ENCODE measurements at regions not wholly inside any gene's neighbourhood (a gene's known extent, or its start where the extent isn't known, plus 50 kb on each side); places are given as distances from the start of the nearest gene placed in this dataset.

DNA sequence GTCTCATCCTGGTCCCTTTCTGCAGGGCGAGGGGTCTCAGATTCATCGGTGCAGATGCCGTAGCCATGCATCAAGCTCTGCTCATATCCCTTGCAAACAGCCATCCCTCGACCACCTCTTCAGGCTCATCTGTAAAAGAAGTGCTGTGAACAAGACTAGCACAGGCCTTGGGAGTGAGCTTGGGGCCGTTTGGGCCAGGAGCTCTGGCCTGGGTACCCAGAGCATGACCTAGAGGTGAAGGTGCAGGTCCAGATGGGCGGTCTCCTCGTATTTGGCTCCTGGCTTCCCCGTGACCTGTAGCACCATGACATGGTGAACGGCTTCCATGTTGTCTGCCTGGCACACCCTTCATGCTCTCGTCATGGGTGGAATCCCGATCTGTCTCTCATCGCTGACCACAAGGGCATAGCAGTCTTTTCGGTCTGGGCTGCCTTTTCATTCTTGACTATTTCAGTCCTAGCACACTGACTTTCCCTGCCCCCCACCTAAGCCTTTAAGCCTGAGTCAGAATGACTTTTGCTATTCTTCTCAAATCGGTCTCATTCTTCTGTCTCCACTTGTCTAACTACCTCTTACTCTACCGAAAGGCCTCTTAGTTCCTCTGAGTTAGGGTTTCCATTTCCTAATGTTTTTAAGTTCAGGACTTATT lies 216.0 kb downstream of the FOXL1 start:
- no peak overlapping the region for H3K4me3 Mint-ChIP-seq
- H3K27ac Mint-ChIP-seq, result no peak overlapping the region
- H3K36me3 Mint-ChIP-seq, result no peaks in the 10 kb centered on the region
- no peaks in the 10 kb centered on the region for H3K4me1 Mint-ChIP-seq
- DNase-seq (ENCODE audit: low spot score in 2 of 2) (no peak), ATAC-seq (no peak)
- no peaks in the 10 kb centered on the region for H3K9me3 Mint-ChIP-seq

DNA sequence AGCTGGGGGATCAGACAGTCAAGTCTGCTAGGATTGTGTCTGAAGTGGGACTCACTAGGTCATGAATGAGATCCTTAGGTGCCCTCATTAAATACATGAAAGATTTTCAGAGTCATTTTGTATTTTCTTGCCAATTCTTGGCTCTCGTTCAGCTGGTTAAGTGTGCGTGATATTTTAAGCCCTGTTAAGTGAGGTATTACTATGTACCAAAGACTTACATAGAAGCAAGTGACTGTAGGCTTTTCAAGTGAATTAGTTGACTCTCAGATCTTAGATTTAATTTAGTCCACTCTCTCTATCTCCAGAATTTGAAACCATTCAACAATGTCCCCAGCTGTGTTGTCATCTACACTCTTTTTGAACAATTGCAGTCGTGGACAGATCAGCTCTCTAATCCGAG lies 219.4 kb downstream of the FOXL1 start:
- no peaks in the 10 kb centered on the region for H3K36me3 Mint-ChIP-seq
- no peak for DNase-seq (ENCODE audit: low spot score in 2 of 2)
- H3K4me1 Mint-ChIP-seq, result no peaks in the 10 kb centered on the region
- ATAC-seq, result no peak
- no peaks in the 10 kb centered on the region for H3K9me3 Mint-ChIP-seq
- H3K4me3 Mint-ChIP-seq, result no peak overlapping the region
- H3K27ac Mint-ChIP-seq, result no peak overlapping the region

DNA sequence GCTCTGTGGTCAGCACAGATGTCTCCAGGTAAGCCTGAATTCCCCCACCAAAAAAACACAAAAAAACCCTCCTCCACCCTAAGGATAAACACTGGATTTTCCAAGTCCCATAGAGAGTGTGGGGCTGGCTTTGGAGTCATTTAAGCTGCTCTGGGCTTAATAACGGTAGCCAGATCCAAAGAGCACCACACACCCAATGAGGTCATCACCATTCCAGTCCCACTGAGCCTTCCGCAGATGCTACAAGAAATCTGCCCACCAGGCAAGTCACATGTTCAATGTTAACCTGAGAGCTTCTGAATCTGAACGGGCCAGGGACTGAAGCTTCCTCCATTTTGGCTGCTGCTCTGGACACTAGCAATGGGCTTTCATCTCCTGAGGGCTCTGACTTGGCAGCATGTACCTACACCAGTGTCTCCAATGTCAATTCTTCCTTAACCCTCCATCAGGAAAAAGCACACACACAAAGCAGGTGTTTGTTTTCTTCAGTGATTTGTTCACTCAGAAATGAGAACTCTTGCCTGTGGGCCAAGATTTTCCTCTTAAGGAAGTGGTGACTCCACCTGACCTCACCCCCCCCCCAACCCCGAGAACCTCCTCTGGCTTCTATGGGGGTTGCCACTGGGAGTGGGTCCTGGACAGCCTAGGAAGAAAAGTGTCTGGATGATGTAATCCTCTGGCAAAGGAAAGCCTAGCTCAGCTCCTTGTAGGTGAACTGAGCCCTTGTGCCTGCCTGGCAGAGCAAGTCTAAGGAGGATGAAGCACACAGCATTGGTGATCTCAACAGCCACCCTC lies 220.1 kb downstream of the FOXL1 start:
- no peaks in the 10 kb centered on the region for H3K4me1 Mint-ChIP-seq
- ATAC-seq, result no peak
- DNase-seq (ENCODE audit: low spot score in 2 of 2), result no peak
- H3K9me3 Mint-ChIP-seq, result no peaks in the 10 kb centered on the region
- H3K4me3 Mint-ChIP-seq, result no peak overlapping the region
- H3K27ac Mint-ChIP-seq, result no peak overlapping the region
- H3K36me3 Mint-ChIP-seq, result no peaks in the 10 kb centered on the region

DNA sequence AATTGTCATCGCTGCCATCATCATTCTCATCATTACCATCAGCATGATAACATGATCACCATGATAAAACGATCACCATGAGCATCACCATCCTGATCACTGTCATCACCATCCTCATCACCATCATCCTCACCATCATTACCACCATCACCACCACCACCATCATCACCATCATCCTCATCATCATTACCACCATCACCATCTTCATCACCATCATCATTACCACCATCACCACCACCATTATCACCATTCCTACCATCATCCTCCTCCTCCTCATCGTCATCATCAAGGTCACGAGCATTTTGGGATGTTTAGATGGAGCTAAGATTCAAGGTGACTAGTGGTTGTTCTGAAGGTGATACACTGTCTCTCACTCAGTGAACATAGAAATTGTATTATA lies 221.0 kb downstream of the FOXL1 start:
- Mint-ChIP-seq H3K9me3 (no peaks in the 10 kb centered on the region), H3K36me3 (no peaks in the 10 kb centered on the region), H3K4me1 (no peaks in the 10 kb centered on the region), H3K27ac (no peak overlapping the region), H3K4me3 (no peak overlapping the region)
- no peak for DNase-seq (ENCODE audit: low spot score in 2 of 2)
- no peak for ATAC-seq

DNA sequence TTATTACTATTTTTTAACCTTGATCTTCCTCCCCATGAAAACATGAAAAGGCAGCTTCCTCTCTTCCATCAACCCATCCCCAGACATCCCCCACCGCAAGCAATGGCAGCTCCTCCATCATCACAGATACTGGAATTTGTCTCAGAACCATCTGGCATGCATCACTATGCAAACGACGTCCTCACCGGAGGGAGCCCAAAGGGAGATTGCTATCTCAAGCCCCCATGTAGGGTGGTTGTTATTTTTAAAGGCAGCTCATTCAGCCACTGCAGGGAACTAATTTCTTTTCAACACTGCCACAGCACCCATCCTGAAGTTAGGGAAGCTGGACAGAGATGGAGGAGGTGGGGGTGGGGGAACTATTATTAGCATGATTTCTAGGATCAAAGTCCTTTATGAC lies 222.5 kb downstream of the FOXL1 start:
- Mint-ChIP-seq H3K4me1 (no peaks in the 10 kb centered on the region), H3K27ac (no peak overlapping the region), H3K9me3 (no peaks in the 10 kb centered on the region), H3K36me3 (no peaks in the 10 kb centered on the region), H3K4me3 (no peak overlapping the region)
- DNase-seq (ENCODE audit: low spot score in 2 of 2) (no peak), ATAC-seq (no peak)

DNA sequence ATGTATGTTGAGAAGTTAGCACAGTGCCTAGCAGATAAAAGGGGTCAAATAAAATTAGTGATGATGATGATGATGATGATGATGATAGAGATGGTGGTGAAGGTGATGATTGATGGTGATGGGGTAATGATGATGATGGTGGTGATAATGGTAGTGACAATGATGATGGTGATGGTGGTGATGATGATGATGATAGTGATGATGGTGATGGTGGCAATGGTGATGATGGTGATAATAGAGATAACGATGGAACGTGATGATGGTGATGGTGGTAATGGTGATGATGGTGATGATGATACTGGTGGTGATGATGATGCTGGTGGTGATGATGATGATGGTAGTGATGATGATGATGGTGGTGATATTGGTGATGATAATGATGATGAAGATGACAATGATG lies 223.7 kb downstream of the FOXL1 start:
- Mint-ChIP-seq H3K27ac (no peak overlapping the region), H3K9me3 (no peaks in the 10 kb centered on the region), H3K4me1 (no peaks in the 10 kb centered on the region), H3K4me3 (no peak overlapping the region), H3K36me3 (no peaks in the 10 kb centered on the region)
- no peak for ATAC-seq
- no peak for DNase-seq (ENCODE audit: low spot score in 2 of 2)

DNA sequence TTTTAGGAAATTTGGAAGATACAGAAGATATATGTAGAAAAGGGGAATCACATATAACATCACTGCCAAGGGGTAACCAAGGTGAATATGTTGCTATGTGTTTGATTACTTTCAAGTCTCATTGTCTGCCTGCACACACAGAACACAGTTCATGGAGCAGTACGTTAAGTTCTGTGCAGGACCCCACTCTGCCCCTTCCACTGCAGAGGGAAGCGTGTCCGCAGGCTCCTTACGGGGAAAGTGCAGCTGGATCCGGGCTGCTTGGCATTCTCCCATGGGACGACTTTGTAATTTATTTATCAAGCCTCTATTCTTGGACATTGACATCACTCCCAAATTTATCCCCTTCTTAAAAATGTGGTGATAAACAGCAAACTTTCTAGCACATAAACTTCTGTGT lies 226.8 kb downstream of the FOXL1 start:
- DNase-seq (ENCODE audit: low spot score in 2 of 2) (no peak), ATAC-seq (no peak)
- Mint-ChIP-seq H3K27ac (no peak overlapping the region), H3K4me1 (no peaks in the 10 kb centered on the region), H3K4me3 (no peak overlapping the region), H3K36me3 (no peaks in the 10 kb centered on the region), H3K9me3 (no peaks in the 10 kb centered on the region)

DNA sequence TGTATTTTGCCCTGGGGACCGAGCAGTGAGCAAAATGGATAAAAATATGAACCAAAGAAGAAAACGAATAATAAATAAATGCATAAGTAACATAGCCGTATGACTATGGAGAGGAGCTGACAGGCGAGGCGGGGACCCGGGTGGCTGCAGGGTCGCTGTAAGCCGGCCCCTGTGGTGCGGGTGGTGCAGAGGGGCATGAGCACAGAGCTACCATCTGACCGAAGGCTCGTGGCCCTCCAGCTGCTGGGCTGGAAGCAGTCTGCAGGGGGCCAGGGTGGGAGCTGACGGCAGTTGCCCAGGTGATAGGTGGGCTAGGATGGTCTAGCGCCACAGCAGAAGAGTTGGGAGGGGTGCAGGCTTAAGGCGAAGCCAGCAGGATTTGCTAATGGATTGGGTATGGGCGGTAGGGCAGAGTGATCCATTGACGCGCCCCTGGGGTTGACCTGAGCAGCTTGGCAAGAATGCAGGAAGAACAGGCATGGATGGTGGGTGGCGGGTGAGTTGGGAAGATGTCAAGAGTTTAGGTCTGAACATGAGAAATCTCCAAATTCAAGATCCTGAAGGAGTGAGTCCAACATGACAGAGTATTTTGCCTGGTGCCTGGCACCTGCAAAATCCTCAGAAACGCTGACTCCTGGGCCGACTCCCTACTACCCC lies 228.0 kb downstream of the FOXL1 start:
- Mint-ChIP-seq H3K27ac (no peak overlapping the region), H3K4me3 (no peak overlapping the region), H3K36me3 (no peaks in the 10 kb centered on the region), H3K4me1 (no peaks in the 10 kb centered on the region), H3K9me3 (no peaks in the 10 kb centered on the region)
- DNase-seq (ENCODE audit: low spot score in 2 of 2) (no peak), ATAC-seq (no peak)

DNA sequence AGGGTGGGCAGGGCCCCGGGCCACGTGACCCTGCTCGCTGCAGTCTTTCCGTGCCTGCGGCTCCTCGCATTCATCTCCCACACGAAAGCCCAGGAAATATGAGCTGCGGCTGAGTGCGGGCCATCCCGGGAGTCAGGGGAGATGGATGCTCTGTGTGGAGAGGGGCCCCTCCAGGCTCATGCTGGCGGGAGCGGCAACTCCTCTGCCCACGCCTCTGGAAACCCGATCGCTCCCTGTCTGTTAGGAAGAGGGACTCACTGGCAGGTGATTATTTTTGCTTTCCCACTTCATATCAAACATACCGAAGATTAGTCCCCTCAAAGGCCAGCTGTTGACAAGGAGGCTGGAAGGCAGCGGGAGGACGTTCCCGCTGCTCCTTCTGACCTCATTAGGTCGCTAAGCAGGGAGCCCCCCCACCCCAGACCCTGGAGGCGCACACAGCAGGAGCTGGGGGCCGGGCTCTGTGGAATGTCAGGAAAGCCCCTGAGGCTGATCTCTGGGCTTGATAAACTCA lies 228.5 kb downstream of the FOXL1 start:
- Mint-ChIP-seq H3K4me1 (no peaks in the 10 kb centered on the region), H3K4me3 (no peak overlapping the region), H3K9me3 (no peaks in the 10 kb centered on the region), H3K27ac (no peak overlapping the region), H3K36me3 (no peaks in the 10 kb centered on the region)
- no peak for ATAC-seq
- DNase-seq (ENCODE audit: low spot score in 2 of 2), result no peak

DNA sequence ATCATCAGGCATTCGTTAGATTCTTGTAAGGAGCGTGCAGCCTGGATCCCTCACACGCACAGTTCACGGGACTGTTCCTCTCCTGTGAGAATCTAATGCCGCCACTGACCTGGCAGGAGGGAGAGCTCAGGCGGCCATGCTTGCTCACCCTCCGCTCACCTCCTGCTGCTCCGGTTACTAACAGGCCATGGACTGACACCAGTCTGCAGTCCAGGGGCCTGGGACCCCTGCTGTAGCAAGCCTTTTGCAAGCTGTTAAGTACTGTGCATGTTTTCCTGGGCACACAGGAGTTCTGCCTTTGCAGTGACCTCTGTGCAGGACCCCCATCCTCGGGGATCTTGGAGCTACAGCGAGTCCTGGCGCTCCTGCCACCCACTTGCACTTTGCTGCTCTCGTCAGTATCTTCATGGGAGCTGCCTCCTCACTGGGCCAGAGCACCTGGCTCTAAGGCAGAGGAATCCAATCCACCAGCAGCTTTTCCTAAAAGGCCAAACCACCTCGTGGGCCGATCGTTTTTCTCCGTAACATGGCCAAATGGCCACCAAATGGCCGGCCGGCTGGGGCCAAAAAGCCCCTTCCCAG lies 230.6 kb downstream of the FOXL1 start:
- DNase-seq (ENCODE audit: low spot score in 2 of 2) (no peak), ATAC-seq (no peak)
- H3K36me3 Mint-ChIP-seq, result no peaks in the 10 kb centered on the region
- no peak overlapping the region for H3K4me3 Mint-ChIP-seq
- no peak overlapping the region for H3K27ac Mint-ChIP-seq
- no peaks in the 10 kb centered on the region for H3K4me1 Mint-ChIP-seq
- no peaks in the 10 kb centered on the region for H3K9me3 Mint-ChIP-seq

DNA sequence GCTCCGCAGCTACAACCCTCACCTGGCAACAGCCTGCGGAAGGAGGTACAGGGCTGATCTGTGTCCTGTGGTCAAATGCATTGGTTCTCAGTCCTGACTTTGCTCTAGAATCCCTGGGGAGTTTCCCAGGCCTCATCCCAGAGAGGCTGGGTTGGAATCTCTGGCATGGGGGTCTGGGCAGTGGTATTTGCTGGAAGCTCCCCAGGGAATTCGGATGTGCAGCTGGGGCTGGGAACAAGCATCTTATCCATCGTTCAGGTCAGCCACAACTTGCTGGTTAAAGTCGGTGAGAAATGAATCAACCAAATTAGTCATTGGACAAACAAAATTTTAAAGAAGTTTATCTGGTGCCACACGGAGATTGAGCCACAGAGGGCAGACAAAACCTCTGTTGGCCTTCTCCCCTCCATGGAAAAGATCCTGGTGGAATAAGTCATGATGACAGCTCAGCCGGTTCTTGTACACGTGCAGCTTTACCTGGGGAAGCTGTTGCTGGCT lies 231.2 kb downstream of the FOXL1 start:
- H3K4me3 Mint-ChIP-seq, result no peak overlapping the region
- H3K36me3 Mint-ChIP-seq, result no peaks in the 10 kb centered on the region
- no peaks in the 10 kb centered on the region for H3K4me1 Mint-ChIP-seq
- no peak for DNase-seq (ENCODE audit: low spot score in 2 of 2)
- ATAC-seq, result no peak
- no peaks in the 10 kb centered on the region for H3K9me3 Mint-ChIP-seq
- H3K27ac Mint-ChIP-seq, result no peak overlapping the region

DNA sequence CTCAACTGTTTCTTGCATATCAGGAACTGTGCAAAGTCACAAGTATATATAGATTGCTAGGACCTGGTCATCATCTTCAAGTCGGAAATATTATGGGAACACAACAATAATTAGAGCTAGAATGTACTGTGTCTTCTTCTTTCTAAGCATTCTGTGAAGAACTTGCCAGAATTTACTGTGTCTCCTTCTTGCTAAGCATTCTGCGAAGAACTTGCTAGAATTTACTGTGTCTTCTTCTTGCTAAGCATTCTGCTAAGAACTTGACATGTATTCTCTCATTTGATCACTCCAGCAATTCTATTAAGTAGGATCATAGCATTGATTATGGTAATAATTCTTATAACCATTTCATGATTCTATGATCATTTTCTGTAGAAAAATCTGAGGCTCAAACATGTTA lies 231.7 kb downstream of the FOXL1 start:
- Mint-ChIP-seq H3K4me1 (no peaks in the 10 kb centered on the region), H3K9me3 (no peaks in the 10 kb centered on the region)

DNA sequence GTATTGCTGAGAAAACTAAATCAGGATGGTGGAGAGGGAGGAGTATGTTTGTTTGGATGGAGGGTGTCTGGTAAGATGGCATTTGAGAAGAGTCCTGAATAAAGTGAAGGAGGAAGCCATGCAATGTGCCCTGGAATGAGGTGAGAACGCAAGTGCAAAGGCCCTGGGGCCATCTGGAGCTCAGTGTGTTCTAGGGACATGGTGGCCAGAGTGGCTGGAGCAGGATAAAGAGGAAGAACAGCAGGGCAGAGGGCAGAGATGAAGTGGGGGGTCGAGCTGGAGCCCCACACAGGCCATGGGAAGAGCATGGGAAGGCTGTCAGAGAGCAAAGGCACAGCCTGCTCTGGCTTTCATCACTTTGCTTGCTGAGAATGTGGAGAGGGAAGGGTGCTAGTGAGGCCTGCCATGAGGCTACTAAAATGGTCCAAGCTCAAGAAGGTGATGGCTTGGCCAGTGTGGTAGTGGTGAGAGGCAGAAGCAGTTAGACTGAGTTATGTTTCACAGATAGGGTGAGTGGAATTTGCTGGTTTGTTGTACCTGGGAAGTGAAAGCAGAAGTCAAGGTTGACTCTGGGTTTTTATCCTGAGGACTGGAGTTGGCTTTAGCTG lies 234.1 kb downstream of the FOXL1 start:
- ATAC-seq, result no peak
- Mint-ChIP-seq H3K36me3 (no peaks in the 10 kb centered on the region), H3K9me3 (no peaks in the 10 kb centered on the region), H3K4me1 (no peaks in the 10 kb centered on the region), H3K27ac (no peak overlapping the region), H3K4me3 (no peak overlapping the region)
- DNase-seq (ENCODE audit: low spot score in 2 of 2), result no peak

More for the DNA sequence above, 231.7 kb downstream of the FOXL1 start:
- no peak for DNase-seq (ENCODE audit: low spot score in 2 of 2)
- H3K36me3 Mint-ChIP-seq, result no peaks in the 10 kb centered on the region
- ATAC-seq, result no peak
- no peak overlapping the region for H3K4me3 Mint-ChIP-seq
- H3K27ac Mint-ChIP-seq, result no peak overlapping the region

DNA sequence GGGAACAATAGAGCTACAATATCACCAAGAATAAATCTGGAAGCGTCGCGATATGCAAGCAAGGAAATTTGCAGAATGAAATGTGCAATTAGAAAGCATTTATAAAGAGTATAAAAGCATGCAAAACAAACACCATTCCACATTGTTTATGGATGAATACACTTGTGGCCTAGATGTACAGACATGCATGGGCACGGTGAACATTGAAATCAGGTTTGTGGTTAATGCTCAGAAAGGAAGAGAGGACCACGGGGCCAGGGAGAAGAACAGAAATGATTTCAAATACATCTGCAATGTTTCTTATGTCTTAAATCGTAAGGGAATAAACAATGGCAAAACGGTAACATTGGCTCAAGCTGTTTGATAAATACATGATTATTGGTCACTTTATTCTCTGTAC lies 235.9 kb downstream of the FOXL1 start:
- Mint-ChIP-seq H3K9me3 (no peaks in the 10 kb centered on the region), H3K4me1 (no peaks in the 10 kb centered on the region), H3K27ac (no peak overlapping the region), H3K36me3 (no peaks in the 10 kb centered on the region), H3K4me3 (no peak overlapping the region)
- ATAC-seq (no peak), DNase-seq (ENCODE audit: low spot score in 2 of 2) (no peak)

DNA sequence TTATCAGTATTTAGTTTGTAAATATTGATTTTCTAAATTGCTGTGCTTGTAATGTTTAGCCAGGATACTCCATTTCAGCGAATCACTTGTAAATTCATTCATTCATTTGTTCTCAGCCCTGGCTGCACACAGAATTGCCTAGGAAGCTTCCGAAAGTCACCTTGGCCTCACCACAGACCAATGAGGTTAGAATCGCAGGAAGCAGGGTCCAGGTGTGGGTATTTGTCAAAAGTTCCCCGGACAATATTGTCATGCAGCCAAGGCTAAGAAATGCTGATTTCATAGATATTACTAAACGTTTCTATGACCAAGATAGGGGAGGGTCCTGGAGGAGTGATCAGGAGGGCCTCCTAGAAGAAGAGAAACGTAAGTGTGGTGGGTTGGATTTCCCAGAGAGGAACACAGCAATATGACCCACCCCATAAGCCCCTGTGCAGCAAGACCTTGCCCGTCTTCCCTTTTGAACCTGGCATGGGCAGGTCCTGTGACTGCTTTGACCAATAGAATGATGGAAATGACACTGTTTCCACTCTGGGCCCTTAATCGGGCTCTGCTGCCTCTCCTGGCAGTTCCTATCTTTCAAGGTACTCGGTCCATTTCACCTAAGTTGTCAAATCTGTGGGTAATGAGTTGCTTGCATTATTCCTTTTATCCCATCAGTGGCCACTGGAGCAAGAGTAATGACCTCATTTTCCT lies 238.7 kb downstream of the FOXL1 start:
- no peak overlapping the region for H3K27ac Mint-ChIP-seq
- no peaks in the 10 kb centered on the region for H3K36me3 Mint-ChIP-seq
- no peaks in the 10 kb centered on the region for H3K4me1 Mint-ChIP-seq
- no peak for DNase-seq (ENCODE audit: low spot score in 2 of 2)
- H3K9me3 Mint-ChIP-seq, result no peaks in the 10 kb centered on the region
- H3K4me3 Mint-ChIP-seq, result no peak overlapping the region
- no peak for ATAC-seq

Measured in stimulated activated effector memory CD8-positive, alpha-beta T cell treated with anti-CD3 and anti-CD28 coated beads, Interleukin-12 subunit alpha, Interleukin-12 subunit beta, amount 100 ng/mL, for 72 hours (primary cell).